Right lobe of liver (tissue), 6 donors: ENCODE measurements at regions not wholly inside any gene's neighbourhood (a gene's known extent, or its start where the extent isn't known, plus 50 kb on each side); places are given as distances from the start of the nearest gene placed in this dataset.
"Not testable (repeated sequence)": the region's sequence is repeated elsewhere in the genome, so short reads cannot be mapped to it uniquely, and the experiment has no call there.

Experiments
- ATAC-seq, 4 donors: fragments of 200-7000 bp; cut with Tn5 transposase; one replicate each; pipeline ENCODE4 v1.9.1; 2020; ENCODE audit warnings: mild to moderate bottlenecking in 4 of 4, moderate library complexity in 4 of 4
- DNase-seq, 3 donors: peaks; one replicate each; pipeline ENCODE4 v3.0.0-alpha.2; 2020
- H3K27ac ChIP-seq, 3 donors: fragments of 200-600 bp; one replicate each; pipeline ENCODE4 v1.8.0; 2022
- H3K27me3 ChIP-seq, 2 donors: fragments of 200-600 bp; one replicate each; pipeline ENCODE4 v1.8.0; 2022
- H3K36me3 ChIP-seq, 4 donors: fragments of 200-600 bp; sonication (generic) in 1 of 4; one replicate each; pipeline versions ENCODE4 v1.5.1 to v1.8.0; 2017 to 2022; ENCODE audit warnings: control low read depth in 1 of 4
- H3K4me1 ChIP-seq, 4 donors: fragments of 200-600 bp; sonication (generic) in 1 of 4; one replicate each; pipeline versions ENCODE4 v1.5.1 to v1.8.0; 2017 to 2022; ENCODE audit warnings: control low read depth in 1 of 4
- H3K4me3 ChIP-seq, 3 donors: fragments of 200-600 bp; one replicate each; pipeline ENCODE4 v1.8.0; 2022
- H3K9me3 ChIP-seq, 4 donors: fragments of 200-600 bp; sonication (generic) in 1 of 4; one replicate each; pipeline versions ENCODE4 v1.5.1 to v1.8.0; 2017 to 2022; ENCODE audit warnings: control low read depth in 1 of 4
- POLR2A ChIP-seq: fragments of 450-650 bp; IDR thresholded peaks from one replicate; pipeline ENCODE4 v1.6.1; 2017; ENCODE audit warnings: antibody characterized with exemption, mild to moderate bottlenecking
- WGBS: methylation state at CpG from one replicate; pipeline ENCODE4 v1.1.6; 2018; ENCODE audit warnings: low coverage, low lambda C conversion rate; ENCODE audit not compliant: insufficient coverage; ENCODE audit errors: missing lambda C conversion rate; 5-methylcytosine and 5-hydroxymethylcytosine counted together
- intact Hi-C, 2 donors: fragments of 100-400 bp; cut with DNase I; formaldehyde crosslinking; loops; one replicate each; pipeline versions ENCODE4 v1.11.2 to v1.14.1; 2022
- TF ChIP-seq, protein P1 (sequence below), 4 donors: fragments of 200-600 bp in 3 of 4; fragments of 450-650 bp in 1 of 4; IDR thresholded peaks; one replicate each; pipeline versions ENCODE4 v1.5.1 to v1.8.0; 2016 to 2022; ENCODE audit warnings: antibody characterized with exemption in 4 of 4, mild to moderate bottlenecking in 2 of 4
- donor health status: DM: no; HTN: yes; CAD: no.
- donor health status: DM: no; HTN: no; CAD: no.
- donor health status: DM: no; HTN: no; CAD: no.
- donor health status: DM: no; HTN: yes; CAD: no.
- donor health status: DM: no; HTN: yes; CAD: no.

DNA sequence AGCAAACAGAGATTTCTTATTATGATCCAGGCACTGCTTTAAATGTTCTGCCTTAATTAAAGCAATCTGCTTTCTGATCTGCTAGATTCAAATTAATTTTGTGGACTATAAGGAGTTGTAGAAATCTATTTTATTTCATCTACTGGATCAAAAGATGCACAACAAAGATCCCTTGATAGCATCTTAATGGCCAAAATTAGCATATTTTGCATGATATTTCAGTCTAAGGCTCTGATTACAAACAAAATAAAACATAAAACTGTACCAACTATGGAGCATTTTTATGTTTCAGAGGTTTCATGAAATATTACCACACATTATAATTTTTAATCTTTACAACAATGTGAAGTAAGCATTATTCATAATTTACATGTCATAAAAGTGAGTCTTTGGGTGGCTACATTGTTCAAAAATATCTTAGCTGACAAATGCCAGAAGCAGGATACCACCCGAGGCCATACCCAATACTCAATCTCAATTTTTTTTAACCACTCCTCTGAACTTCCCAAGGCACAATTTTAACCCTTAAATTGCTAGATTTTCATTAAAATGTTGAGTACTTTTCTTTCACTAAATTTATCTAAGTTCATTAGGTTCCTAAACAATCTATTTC, 929.5 kb downstream of the KCNA4 start:
- no peak overlapping the region for H3K27ac ChIP-seq
- H3K4me3 ChIP-seq: no peak overlapping the region
- H3K4me1 ChIP-seq: no peaks in the 10 kb centered on the region
- intact Hi-C loops: no loop called here
- DNase-seq (no peak), ATAC-seq (no peak)
- H3K27me3 ChIP-seq: no peaks in the 10 kb centered on the region
- 0% methylated on average over 1 of the region's 1 CpG for WGBS
- no peak for TF ChIP-seq POLR2A
- TF ChIP-seq, protein P1, sequence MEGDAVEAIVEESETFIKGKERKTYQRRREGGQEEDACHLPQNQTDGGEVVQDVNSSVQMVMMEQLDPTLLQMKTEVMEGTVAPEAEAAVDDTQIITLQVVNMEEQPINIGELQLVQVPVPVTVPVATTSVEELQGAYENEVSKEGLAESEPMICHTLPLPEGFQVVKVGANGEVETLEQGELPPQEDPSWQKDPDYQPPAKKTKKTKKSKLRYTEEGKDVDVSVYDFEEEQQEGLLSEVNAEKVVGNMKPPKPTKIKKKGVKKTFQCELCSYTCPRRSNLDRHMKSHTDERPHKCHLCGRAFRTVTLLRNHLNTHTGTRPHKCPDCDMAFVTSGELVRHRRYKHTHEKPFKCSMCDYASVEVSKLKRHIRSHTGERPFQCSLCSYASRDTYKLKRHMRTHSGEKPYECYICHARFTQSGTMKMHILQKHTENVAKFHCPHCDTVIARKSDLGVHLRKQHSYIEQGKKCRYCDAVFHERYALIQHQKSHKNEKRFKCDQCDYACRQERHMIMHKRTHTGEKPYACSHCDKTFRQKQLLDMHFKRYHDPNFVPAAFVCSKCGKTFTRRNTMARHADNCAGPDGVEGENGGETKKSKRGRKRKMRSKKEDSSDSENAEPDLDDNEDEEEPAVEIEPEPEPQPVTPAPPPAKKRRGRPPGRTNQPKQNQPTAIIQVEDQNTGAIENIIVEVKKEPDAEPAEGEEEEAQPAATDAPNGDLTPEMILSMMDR (IDR thresholded peaks at IDR 0.05): no peak
- no peaks in the 10 kb centered on the region for H3K9me3 ChIP-seq
- no peaks in the 10 kb centered on the region for H3K36me3 ChIP-seq

DNA sequence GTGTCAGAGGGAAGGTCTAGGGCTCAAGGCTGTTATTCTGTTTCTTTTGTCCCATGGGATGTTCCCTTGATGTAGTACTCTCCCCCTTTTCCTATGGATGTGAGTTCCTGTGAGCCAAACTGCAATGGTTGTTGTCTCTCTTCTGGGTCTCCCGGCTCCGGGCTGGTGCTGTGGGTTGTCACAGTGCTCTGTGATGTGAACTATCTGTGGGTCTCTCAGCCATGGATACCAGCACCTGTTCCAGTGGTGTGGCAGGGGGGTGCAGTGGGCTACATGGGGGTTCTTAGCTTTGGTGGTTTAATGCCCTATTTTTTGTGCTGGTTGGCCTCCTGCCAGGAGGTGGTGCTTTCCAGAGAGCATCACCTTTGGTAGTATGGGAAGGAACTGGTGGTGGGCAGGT, 941.1 kb downstream of the KCNA4 start:
- WGBS: 100% methylated on average over 2 of the region's 2 CpGs
- no peak overlapping the region for H3K27ac ChIP-seq

GRCh38 chr11:29063630-29064361, 953.0 kb downstream of the KCNA4 start:
- no peaks in the 10 kb centered on the region for H3K4me1 ChIP-seq
- no peak for TF ChIP-seq POLR2A
- TF ChIP-seq, protein P1 (IDR thresholded peaks at IDR 0.05): no peak
- intact Hi-C loops: no loop called here
- 52% methylated on average over 3 of the region's 3 CpGs for WGBS
- no peaks in the 10 kb centered on the region for H3K27me3 ChIP-seq
- no peak overlapping the region for H3K4me3 ChIP-seq
- H3K27ac ChIP-seq: no peak overlapping the region
- ATAC-seq: no peak
- no peaks in the 10 kb centered on the region for H3K36me3 ChIP-seq
- no peaks in the 10 kb centered on the region for H3K9me3 ChIP-seq
- DNase-seq: no peak

More for the DNA sequence above, 941.1 kb downstream of the KCNA4 start:
- Histone ChIP-seq H3K4me1 (no peaks in the 10 kb centered on the region), H3K27me3 (no peaks in the 10 kb centered on the region), H3K9me3 (peaks cover 0 to 2% (median 0%) of the 10 kb centered on the region in 4 donors), H3K4me3 (no peak overlapping the region), H3K36me3 (no peaks in the 10 kb centered on the region)
- ATAC-seq (no peak), DNase-seq (no peak)
- intact Hi-C loops: no loop called here
- TF ChIP-seq, protein P1 (IDR thresholded peaks at IDR 0.05): no peak
- TF ChIP-seq POLR2A: no peak

DNA sequence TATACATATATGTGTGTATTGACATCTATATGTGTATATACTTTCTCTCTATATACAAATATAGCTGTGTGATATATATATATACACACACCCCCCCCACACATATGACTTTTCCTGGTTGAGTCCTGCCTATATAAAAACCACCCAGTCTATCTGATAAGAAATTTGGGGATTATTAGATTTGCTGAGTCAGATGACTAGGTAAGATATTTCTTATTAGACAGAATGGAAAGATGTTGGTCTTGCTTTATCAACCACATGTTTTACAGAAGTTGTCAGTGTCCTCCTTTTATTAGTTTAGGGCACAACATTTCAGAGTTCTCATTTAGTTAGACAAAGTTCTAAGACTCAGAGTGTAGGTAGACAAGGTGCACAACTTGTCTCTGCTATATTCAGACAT, 953.3 kb downstream of the METTL15 start:
- ATAC-seq: no peak
- intact Hi-C loops: no loop called here

GRCh38 chr11:29056487-29056886, 948.3 kb downstream of the METTL15 start:
- H3K9me3 ChIP-seq, intact Hi-C loops, H3K27me3 ChIP-seq, DNase-seq, ATAC-seq, H3K27ac ChIP-seq, H3K4me1 ChIP-seq, H3K4me3 ChIP-seq, H3K36me3 ChIP-seq: not testable (repeated sequence)
- 48% methylated on average over 2 of the region's 2 CpGs for WGBS

More for the DNA sequence above, 953.3 kb downstream of the METTL15 start:
- no peaks in the 10 kb centered on the region for H3K4me1 ChIP-seq
- H3K36me3 ChIP-seq: no peaks in the 10 kb centered on the region
- H3K27me3 ChIP-seq: no peaks in the 10 kb centered on the region
- H3K27ac ChIP-seq: no peak overlapping the region
- TF ChIP-seq, protein P1 (IDR thresholded peaks at IDR 0.05): no peak
- no peak for TF ChIP-seq POLR2A
- no peaks in the 10 kb centered on the region for H3K9me3 ChIP-seq
- no peak for DNase-seq
- no peak overlapping the region for H3K4me3 ChIP-seq
